HepG2 (cell line): ENCODE measurements at regions not wholly inside any gene's neighbourhood (a gene's known extent, or its start where the extent isn't known, plus 50 kb on each side); places are given as distances from the start of the nearest gene placed in this dataset.

ENCODE experiments used
- CREB1 ChIP-seq, 2 experiments: fragments of 450-650 bp in 1 of 2; IDR thresholded peaks; 2 replicates each; pipeline ENCODE4 v1.6.1; 2016 to 2017; ENCODE audit warnings: control low read depth in 1 of 2, mild to moderate bottlenecking in 1 of 2, missing compliant biosample characterization in 1 of 2, missing genetic modification characterization in 1 of 2
- GABPB1 ChIP-seq: IDR thresholded peaks from 2 replicates; pipeline ENCODE4 v1.6.1; 2016; ENCODE audit warnings: mild to moderate bottlenecking, missing genetic modification reagents, moderate library complexity, missing compliant biosample characterization
- GTF3A ChIP-seq: sonication (generic); formaldehyde crosslinking; conservative IDR thresholded peaks from 2 replicates; pipeline ENCODE4 v1.4.0; 2020; ENCODE audit warnings: mild to moderate bottlenecking, missing genetic modification reagents
- HNF4A ChIP-seq: sonication (generic); formaldehyde crosslinking; IDR thresholded peaks from 2 replicates; pipeline ENCODE4 v1.4.0; 2020; ENCODE audit warnings: missing genetic modification reagents
- JUN ChIP-seq: sonication (generic); formaldehyde crosslinking; IDR thresholded peaks from 2 replicates; pipeline ENCODE4 v1.4.0; 2020; ENCODE audit warnings: mild to moderate bottlenecking, missing genetic modification reagents
- KLF13 ChIP-seq: sonication (generic); formaldehyde crosslinking; IDR thresholded peaks from 2 replicates; pipeline ENCODE4 v1.4.0; 2020; ENCODE audit warnings: mild to moderate bottlenecking, missing genetic modification reagents
- SMAD9 ChIP-seq: sonication (generic); formaldehyde crosslinking; IDR thresholded peaks from 2 replicates; pipeline ENCODE4 v1.5.1; 2020; ENCODE audit warnings: mild to moderate bottlenecking, missing genetic modification reagents
- TCF7 ChIP-seq: sonication (generic); IDR thresholded peaks from 2 replicates; pipeline ENCODE4 v1.6.1; 2016; ENCODE audit warnings: antibody characterized with exemption, low read depth
- TCF7L2 ChIP-seq: IDR thresholded peaks from 2 replicates; pipeline ENCODE4 v1.6.1; 2011; ENCODE audit warnings: mild to moderate bottlenecking, low read depth, low read length, moderate library complexity
- TEAD3 ChIP-seq: optimal IDR thresholded peaks from 2 replicates; pipeline ENCODE3; 2016; ENCODE audit warnings: borderline replicate concordance
- ZFP36L1 ChIP-seq: sonication (generic); formaldehyde crosslinking; IDR thresholded peaks from 2 replicates; pipeline ENCODE4 v1.8.0; 2022; ENCODE audit warnings: mild to moderate bottlenecking, missing genetic modification reagents, moderate library complexity
- ZMAT3 ChIP-seq: sonication (generic); formaldehyde crosslinking; conservative IDR thresholded peaks from 2 replicates; pipeline ENCODE4 v1.7.0; 2021; ENCODE audit warnings: missing genetic modification reagents
- ZNF121 ChIP-seq: sonication (generic); formaldehyde crosslinking; IDR thresholded peaks from 2 replicates; pipeline ENCODE4 v1.5.0; 2020; ENCODE audit warnings: mild to moderate bottlenecking, missing genetic modification reagents
- ZNF138 ChIP-seq: sonication (generic); formaldehyde crosslinking; IDR thresholded peaks from 2 replicates; pipeline ENCODE4 v1.5.0; 2020; ENCODE audit warnings: mild to moderate bottlenecking, low read depth, missing genetic modification reagents
- ZNF367 ChIP-seq: sonication (generic); formaldehyde crosslinking; IDR thresholded peaks from 2 replicates; pipeline ENCODE4 v1.4.0; 2020; ENCODE audit warnings: missing genetic modification reagents, borderline replicate concordance
- ZNF501 ChIP-seq: sonication (generic); formaldehyde crosslinking; IDR thresholded peaks from 2 replicates; pipeline ENCODE4 v1.5.1; 2020; ENCODE audit warnings: mild to moderate bottlenecking, moderate library complexity, missing genetic modification reagents
- ZNF577 ChIP-seq: sonication (generic); formaldehyde crosslinking; IDR thresholded peaks from 2 replicates; pipeline ENCODE4 v1.4.0; 2020; ENCODE audit warnings: mild to moderate bottlenecking, low read depth, missing genetic modification reagents, borderline replicate concordance
- ZNF747 ChIP-seq: sonication (generic); formaldehyde crosslinking; IDR thresholded peaks from 2 replicates; pipeline ENCODE4 v1.8.1; 2023; ENCODE audit warnings: missing genetic modification reagents, mild to moderate bottlenecking, borderline replicate concordance
- ZSCAN31 ChIP-seq: sonication (generic); formaldehyde crosslinking; IDR thresholded peaks from 2 replicates; pipeline ENCODE4 v1.5.0; 2020; ENCODE audit warnings: low read depth, mild to moderate bottlenecking, missing genetic modification reagents
- TF ChIP-seq, protein P1 (sequence below): IDR thresholded peaks from 2 replicates; pipeline ENCODE4 v1.6.1; 2016; ENCODE audit warnings: missing compliant biosample characterization, missing genetic modification reagents, borderline replicate concordance
- TF ChIP-seq, protein P2 (sequence below): sonication (generic); formaldehyde crosslinking; IDR thresholded peaks from 2 replicates; pipeline ENCODE4 v1.8.0; 2022; ENCODE audit warnings: missing genetic modification reagents, mild to moderate bottlenecking, inconsistent platforms, borderline replicate concordance
- TF ChIP-seq, protein P3 (sequence below): sonication (generic); formaldehyde crosslinking; IDR thresholded peaks from 2 replicates; pipeline ENCODE4 v1.5.0; 2020; ENCODE audit warnings: mild to moderate bottlenecking, missing genetic modification reagents
- TF ChIP-seq, protein P4 (sequence below): sonication (generic); formaldehyde crosslinking; conservative IDR thresholded peaks from 2 replicates; pipeline ENCODE4 v1.8.0; 2022; ENCODE audit warnings: missing genetic modification reagents

DNA sequence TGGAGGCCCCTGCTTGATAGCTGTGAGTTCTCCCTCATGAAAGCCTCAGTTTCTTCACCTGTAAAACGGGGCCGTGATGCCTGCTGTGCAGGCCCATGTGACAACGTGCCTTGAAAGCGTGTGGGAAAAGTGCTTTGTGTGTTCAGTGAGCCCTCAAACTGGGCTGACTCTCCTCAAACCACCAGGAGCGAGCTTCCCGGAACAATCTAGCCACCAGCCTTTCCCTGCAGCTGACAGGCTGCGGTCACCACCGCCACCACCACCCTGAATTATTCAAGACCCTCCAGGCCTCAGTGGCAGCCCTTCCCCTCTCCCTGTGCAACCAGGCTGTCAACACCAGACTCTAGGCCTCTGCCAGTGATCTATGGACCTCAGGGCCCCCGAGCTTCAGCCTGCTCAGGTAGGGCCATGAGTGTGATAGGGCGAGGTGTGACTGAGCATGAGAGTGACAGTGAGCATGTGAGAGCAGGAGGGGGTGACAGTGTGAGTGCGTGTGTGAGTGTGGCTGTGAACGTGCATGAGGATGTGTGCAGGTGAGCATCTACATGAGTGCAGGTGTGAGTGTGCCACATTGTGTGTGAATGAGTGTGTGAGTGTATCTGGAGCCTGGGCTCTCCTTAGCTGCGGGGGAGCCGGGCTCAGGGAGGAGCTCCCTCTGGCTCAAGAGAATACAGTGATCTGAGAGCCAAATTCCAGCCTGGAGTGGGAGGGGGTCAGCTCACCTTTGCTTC is 53.3 kb upstream of the PSD2 start (continued):
- TF ChIP-seq, protein P1, sequence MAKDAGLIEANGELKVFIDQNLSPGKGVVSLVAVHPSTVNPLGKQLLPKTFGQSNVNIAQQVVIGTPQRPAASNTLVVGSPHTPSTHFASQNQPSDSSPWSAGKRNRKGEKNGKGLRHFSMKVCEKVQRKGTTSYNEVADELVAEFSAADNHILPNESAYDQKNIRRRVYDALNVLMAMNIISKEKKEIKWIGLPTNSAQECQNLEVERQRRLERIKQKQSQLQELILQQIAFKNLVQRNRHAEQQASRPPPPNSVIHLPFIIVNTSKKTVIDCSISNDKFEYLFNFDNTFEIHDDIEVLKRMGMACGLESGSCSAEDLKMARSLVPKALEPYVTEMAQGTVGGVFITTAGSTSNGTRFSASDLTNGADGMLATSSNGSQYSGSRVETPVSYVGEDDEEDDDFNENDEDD (CRISPR knock-in tag) = peak; percentile 74; the same call in 1 of the 2 replicates
- TF ChIP-seq ZMAT3 = peak; percentile 29; the same call in 1 of the 2 replicates
- no peak for TF ChIP-seq KLF13 (CRISPR knock-in tag)
- TF ChIP-seq GABPB1 (CRISPR knock-in tag) = no peak; the same call in 1 of the 2 replicates
- no peak; the same call in 1 of the 2 replicates for TF ChIP-seq ZSCAN31 (CRISPR knock-in tag)
- peak; percentile 91; the same call in 1 of the 2 replicates for TF ChIP-seq ZNF747 (CRISPR knock-in tag)
- TF ChIP-seq ZNF367 (CRISPR knock-in tag) = no peak
- no peak for TF ChIP-seq TCF7
- TF ChIP-seq ZNF138 = 0 out of 2 replicates have a peak, but pooled peaks have one; percentile 45
- TF ChIP-seq JUN (CRISPR knock-in tag) = no peak; the same call in 1 of the 2 replicates
- peak; percentile 74 for TF ChIP-seq TEAD3
- TF ChIP-seq GTF3A = no peak
- TF ChIP-seq, protein P2, sequence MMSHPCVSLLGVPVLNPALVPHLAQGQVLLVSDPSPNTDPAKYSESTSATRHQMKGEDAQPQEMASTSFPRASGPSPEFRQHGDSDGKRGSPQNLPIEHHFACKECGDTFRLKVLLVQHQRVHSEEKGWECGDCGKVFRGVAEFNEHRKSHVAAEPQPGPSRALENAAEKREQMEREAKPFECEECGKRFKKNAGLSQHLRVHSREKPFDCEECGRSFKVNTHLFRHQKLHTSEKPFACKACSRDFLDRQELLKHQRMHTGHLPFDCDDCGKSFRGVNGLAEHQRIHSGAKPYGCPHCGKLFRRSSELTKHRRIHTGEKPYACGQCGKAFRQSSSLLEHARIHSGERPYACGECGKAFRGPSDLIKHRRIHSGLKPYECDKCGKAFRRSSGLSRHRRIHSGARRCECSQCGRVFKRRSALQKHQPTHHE = no peak
- TF ChIP-seq ZFP36L1 (CRISPR knock-in tag) = 0 out of 2 replicates have a peak, but pooled peaks have one; percentile 47
- peak; percentile 92 for TF ChIP-seq HNF4A (CRISPR knock-in tag)
- TF ChIP-seq, protein P3, sequence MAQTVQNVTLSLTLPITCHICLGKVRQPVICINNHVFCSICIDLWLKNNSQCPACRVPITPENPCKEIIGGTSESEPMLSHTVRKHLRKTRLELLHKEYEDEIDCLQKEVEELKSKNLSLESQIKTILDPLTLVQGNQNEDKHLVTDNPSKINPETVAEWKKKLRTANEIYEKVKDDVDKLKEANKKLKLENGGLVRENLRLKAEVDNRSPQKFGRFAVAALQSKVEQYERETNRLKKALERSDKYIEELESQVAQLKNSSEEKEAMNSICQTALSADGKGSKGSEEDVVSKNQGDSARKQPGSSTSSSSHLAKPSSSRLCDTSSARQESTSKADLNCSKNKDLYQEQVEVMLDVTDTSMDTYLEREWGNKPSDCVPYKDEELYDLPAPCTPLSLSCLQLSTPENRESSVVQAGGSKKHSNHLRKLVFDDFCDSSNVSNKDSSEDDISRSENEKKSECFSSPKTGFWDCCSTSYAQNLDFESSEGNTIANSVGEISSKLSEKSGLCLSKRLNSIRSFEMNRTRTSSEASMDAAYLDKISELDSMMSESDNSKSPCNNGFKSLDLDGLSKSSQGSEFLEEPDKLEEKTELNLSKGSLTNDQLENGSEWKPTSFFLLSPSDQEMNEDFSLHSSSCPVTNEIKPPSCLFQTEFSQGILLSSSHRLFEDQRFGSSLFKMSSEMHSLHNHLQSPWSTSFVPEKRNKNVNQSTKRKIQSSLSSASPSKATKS (CRISPR knock-in tag) = no peak
- TF ChIP-seq ZNF121 (CRISPR knock-in tag) = no peak
- no peak for TF ChIP-seq ZNF577
- TF ChIP-seq, protein P4, sequence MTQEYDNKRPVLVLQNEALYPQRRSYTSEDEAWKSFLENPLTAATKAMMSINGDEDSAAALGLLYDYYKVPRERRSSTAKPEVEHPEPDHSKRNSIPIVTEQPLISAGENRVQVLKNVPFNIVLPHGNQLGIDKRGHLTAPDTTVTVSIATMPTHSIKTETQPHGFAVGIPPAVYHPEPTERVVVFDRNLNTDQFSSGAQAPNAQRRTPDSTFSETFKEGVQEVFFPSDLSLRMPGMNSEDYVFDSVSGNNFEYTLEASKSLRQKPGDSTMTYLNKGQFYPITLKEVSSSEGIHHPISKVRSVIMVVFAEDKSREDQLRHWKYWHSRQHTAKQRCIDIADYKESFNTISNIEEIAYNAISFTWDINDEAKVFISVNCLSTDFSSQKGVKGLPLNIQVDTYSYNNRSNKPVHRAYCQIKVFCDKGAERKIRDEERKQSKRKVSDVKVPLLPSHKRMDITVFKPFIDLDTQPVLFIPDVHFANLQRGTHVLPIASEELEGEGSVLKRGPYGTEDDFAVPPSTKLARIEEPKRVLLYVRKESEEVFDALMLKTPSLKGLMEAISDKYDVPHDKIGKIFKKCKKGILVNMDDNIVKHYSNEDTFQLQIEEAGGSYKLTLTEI (CRISPR knock-in tag) = no peak
- no peak for TF ChIP-seq SMAD9 (CRISPR knock-in tag)
- TF ChIP-seq TCF7L2 = no peak
- no peak for TF ChIP-seq CREB1 (IDR thresholded peaks at IDR 0.05)
- TF ChIP-seq CREB1 (CRISPR knock-in tag; IDR thresholded peaks at IDR 0.05) = no peak
- TF ChIP-seq ZNF501 (CRISPR knock-in tag) = no peak
